Activated T-cell treated with anti-CD3 and anti-CD28 coated beads for 24 hours (primary cell): ENCODE measurements at regions not wholly inside any gene's neighbourhood (a gene's known extent, or its start where the extent isn't known, plus 50 kb on each side); places are given as distances from the start of the nearest gene placed in this dataset.
"Not testable (repeated sequence)": the region's sequence is repeated elsewhere in the genome, so short reads cannot be mapped to it uniquely, and the experiment has no call there.

Experiments used
- DNase-seq: peaks from one replicate; pipeline ENCODE4 v3.0.0-alpha.2; 2020; ENCODE audit warnings: low read depth

DNA sequence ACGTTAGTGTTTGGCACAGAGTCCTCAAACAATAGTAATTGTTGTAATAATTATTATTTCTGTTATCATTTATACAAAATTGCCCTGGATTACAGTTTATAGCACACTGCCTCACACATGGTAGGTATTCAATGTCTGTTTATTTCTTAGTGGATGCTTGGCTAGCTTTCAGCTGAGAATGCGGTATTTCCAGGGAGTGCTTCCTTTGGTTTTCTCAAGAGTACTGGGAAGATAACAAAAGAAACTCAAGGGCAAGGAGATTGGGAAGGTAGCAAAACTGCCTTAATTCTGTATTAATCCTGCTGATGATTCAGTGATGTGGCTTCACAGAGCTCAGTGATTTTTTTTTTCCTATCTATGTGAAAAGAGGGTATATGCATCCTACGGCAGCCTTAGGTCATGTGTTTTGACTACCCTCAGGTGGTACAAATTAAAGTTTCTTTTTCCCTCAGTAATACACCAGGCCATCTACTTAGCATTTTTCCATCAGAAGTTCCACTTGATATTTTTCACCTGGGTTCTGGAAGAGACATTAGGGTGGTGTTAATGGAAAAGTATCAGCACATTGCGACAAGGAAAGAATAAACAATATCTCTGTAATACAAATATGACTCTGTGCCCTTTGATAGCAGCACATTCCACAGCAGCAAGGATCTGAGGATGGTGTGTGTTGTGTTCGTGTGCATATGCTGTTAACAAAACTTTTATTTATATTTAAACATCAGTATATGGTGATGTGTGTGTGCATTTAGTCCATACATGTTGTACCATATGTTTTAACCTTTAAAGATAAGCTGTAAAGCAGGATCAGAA is 124.3 kb upstream of the RASGEF1B start:
- DNase-seq, result no peak

- DNase-seq, result no peak
These were observed 123.6 kb upstream of the RASGEF1B start for GRCh38 chr4:81595287-81595686.

DNA sequence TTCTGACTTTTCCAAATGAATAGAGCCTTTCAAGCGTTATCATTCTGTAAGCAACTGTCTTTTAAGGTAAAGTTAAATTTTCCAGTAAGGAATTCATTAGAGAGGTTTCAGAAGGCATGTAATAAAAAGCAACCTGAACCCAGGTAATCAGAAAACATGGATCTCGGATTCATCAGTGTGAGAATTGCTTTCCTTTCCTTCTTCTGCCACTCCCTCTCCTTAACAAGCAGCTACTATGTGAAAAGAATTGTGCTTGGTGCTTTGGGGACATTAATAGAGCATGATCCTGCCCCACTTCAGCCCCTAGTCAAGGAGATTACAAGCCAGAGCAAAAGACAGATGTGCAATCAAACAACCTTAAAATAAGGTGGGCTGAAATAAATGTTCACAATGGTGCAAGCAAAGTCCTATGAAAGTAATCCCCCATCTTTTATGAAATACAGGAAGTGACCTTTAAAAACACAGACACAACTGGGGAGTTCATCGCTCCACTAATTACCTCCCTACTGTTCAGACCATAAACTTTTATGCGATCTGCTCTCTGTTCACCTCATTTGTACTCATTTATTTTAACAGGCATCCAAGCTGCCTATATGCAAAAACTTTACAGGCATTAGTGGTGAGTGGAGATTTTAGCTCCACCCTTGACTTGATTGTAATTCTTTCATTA is 122.9 kb upstream of the RASGEF1B start:
- DNase-seq, result no peak

DNA sequence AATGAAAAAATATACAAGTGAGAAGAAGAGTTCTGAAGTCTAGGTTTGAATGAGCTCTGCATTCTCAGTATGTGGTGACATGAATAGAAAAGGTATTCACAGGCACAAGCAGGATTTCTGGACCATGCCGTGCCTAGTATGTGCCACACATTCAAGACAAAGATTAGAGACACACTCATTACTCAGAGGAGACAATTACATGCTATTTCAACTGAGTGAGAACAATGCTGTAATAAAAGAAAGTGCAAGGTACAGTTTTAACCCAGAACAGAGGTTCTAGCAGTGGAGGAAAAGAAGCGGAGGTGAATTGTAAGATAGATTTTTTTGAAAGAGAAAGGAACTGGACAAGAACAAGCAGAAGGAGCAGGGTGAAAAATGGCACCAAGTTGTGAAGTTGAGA is 121.0 kb upstream of the RASGEF1B start:
- DNase-seq, result no peak

- no peak for DNase-seq
These were observed 118.9 kb upstream of the RASGEF1B start for GRCh38 chr4:81590596-81590995.

GRCh38 chr4:81589262-81589661 is 117.6 kb upstream of the RASGEF1B start:
- DNase-seq, result no peak

DNA sequence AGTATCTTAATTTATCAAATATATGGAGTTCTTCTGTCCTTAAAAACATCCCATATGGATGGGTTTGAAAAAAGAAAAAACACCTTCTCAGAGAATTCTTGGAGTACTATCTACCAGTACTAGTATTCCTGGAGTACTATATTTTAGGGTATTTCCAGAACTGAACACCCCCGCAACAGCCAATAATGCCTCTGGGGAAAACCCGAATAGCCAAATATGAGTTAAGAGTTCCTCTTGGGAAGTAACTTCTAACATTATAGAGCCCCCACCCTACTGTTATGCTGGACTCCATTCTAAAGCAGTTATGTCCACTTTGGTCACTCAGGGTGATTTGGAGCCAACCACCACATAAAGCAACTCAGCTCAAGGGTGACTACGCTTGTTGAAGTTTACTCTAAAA is 115.0 kb upstream of the RASGEF1B start:
- no peak for DNase-seq

DNA sequence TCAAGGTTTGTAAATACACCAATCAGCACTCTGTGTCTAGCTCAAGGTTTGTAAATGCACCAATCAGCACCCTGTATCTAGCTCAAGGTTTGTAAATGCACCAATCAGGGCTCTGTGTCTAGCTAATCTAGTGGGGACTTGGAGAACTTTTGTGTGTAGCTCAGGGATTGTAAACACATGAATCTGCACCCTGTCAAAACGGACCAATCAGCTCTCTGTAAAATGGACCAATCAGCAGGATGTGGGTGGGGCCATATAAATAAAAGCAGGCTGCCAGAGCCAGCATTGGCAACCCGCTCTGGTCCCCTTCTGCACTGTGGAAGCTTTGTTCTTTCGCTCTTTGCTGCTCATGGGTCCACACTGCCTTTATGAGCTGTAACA is 109.3 kb upstream of the RASGEF1B start:
- not testable (repeated sequence) for DNase-seq

DNA sequence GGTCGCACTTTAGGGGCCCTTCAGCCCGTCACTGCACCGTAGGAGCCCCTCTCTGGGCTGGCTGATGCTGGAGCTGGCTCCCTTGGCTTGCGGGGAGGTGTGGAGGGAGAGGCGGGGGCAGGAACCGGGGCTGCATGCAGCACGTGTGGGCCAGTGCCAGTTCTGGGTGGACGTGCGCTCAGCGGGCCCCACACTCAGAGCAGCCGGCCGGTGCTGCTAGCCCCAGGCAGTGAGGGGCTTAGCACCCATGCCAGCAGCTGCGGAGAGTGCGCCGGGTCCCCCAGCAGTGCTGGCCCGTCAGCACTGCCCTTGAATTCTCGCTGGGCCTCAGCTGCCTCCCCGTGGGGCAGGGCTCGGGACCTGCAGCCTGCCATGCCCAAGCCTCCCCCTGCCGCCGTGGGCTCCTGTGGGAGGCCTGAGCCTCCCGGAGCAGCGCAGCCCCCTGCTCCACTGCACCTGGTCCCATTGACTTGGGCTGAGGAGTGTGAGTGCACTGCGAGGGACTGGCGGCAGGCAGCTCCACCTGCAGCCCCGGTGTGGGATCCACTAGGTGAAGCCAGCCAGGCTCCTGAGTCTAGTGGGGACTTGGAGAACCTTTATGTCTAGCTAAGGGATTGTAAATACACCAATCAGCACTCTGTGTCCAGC is 108.8 kb upstream of the RASGEF1B start:
- DNase-seq, result no peak

- DNase-seq, result no peak
These were observed 105.7 kb upstream of the RASGEF1B start for GRCh38 chr4:81577392-81577791.

GRCh38 chr4:81574991-81575390 is 103.3 kb upstream of the RASGEF1B start:
- DNase-seq, result no peak

DNA sequence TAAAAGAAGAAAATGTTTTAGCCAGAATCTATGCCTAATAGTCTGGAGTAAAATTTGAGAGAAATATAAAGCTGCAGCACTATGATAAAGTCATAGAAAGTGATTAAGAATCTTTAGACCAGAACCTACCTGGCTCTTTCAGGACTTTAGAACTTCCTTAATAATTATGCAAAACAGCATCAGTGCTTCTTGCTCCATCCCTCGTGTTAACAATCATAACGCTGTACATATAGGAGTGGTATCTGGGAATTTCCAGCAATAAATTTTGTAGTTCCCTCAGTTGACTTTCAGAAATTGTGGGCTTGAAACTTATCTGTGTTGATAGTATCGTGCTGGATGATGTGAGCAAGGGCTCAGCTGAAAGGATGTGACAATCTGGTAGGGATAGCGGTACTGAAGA is 102.1 kb upstream of the RASGEF1B start:
- no peak for DNase-seq

GRCh38 chr4:81572402-81572801 is 100.7 kb upstream of the RASGEF1B start:
- no peak for DNase-seq

DNA sequence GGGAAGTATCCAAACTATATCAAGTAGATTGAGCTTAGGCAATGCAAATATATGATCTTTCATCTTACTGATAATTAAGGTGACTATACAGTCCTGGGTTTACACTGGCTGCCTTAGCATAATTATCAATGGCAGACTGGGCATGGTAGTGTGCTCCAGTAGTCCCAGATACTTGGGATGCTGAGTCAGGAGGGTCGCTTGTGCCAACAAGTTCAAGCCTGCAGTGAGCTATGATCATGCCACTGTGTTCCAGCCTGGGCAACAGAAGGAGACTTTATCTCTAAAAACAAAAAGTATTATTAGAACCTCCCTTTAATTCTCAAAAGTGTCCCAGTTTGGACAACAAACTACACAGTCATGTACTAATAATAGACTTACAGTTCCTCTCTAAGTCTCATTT is 99.4 kb upstream of the RASGEF1B start:
- DNase-seq, result no peak

DNA sequence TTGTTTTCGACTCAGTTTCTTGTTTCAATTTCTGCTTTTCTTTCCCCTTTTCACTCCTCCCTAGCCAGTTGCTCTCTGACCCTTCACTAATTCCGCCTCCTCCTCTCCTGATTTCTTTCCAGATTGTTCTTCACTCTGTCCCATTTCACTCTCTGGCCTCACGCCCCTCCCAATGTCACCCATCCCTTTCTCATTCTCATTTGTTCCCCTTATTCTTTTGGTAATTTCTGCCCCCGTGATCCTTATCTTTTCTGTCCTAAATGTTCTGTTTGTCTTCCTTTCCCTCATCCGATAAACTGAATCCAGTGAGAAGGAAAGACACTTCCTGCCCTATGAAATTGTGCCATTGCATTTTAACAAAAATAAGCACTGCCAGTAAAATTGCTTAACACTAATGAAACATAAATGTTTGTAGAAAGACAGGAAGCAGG is 94.5 kb upstream of the RASGEF1B start:
- DNase-seq, result no peak

DNA sequence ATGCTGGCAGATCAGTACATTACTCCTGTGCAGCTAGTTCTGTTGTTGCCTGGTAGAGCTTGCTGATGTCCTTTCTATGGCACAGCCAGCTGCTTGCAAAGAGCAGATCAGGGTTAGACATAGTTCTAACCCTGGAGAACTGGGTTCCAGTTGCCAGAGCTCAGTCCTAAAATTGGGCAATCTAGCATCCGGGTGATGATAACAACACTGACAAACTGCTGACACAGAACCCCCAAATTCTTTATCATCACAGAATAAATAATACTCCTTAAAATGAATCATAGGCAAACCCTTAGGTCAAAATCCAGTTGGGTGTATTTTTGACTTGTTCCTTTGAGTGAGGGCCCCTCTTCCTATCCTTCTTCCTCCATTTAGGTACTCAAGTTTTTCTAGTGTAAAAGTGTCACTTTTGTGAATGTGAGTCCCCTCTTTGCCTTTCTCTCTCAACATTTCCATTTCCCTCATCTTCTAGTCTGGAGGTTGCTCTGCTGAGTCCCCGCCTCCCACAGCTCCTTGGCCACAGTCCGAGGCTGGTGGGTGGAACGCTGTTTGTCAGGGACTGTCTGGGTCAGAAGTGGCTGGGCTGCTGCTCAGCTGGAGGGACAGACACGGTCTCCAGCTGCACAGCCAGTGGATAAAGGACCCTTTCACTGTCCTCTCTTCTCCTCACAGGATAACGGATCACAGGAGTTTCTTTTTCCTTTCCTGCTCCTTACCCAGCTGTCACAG is 93.6 kb upstream of the RASGEF1B start:
- DNase-seq, result no peak

GRCh38 chr4:81564025-81564424 is 92.3 kb upstream of the RASGEF1B start:
- no peak for DNase-seq

DNA sequence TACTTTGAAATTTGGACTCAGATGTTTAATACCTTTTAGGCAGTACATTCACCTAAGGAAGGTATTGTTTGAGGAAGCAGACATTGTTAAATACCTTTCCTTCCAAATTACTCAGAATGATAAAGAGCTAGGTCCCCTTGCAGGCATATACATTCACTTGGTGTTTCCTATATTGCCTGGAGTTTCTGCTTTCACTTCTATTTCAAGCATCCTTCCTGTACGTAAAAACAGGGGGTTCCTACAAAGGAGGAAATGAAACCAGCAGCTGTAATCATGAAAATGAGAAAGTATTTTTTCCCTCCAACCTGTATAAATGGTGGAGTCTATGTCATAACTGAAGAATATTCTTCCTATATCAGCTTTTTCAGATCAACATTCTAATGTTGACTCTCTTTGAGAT is 90.4 kb upstream of the RASGEF1B start:
- DNase-seq, result no peak

DNA sequence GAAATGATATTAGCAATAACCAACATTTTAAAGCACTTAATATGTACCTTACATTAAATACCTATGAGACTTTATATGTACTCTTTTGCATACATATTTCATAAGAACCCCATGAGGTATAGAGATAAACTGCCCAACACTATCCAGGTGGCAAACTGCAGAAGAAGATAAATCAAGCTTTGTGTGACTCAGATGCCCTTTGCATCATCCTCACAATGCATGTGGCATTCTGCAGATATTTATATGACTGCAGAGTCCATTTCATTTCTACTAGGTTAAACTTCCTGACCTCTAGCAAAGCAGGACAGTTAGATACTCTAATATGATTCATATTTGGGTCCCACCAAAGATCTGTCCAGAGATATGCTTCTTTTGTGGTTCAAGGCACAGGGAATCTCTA is 85.6 kb upstream of the RASGEF1B start:
- DNase-seq, result no peak

- DNase-seq, result no peak
These were observed 83.8 kb upstream of the RASGEF1B start for GRCh38 chr4:81555489-81555888.

- no peak for DNase-seq
These were observed 80.4 kb upstream of the RASGEF1B start for GRCh38 chr4:81552086-81552485.

GRCh38 chr4:81550388-81550859 is 78.7 kb upstream of the RASGEF1B start:
- DNase-seq, result no peak
